GM19035 (cell line): ENCODE measurements at regions not wholly inside any gene's neighbourhood (a gene's known extent, or its start where the extent isn't known, plus 50 kb on each side); places are given as distances from the start of the nearest gene placed in this dataset.
"Not testable (repeated sequence)": the region's sequence is repeated elsewhere in the genome, so short reads cannot be mapped to it uniquely, and the experiment has no call there.

Source experiments
- ATAC-seq: cut with Tn5 transposase; IDR thresholded peaks from one replicate; pipeline ENCODE4 v1.9.1; 2021; ENCODE audit not compliant: unreplicated experiment

DNA sequence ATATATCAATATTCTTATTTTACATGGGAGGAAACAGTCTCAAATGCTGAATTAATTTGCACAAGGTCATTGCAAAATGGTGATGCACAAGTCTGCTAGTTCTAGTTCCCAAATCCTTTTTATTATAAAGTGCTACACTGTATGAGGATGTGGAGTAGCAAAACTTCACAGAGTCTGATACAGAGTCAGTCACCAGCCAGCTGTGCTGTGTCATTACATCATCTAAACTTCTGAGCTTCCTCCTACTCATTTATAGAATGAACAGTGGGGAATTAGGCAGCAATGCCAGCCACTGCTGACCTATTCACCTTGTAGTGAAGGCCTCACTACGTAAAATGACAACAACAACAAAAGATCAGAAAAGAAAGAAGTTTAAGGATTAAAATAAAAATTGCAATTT lies 357.8 kb downstream of the TMEM167A start:
- no peak for ATAC-seq

DNA sequence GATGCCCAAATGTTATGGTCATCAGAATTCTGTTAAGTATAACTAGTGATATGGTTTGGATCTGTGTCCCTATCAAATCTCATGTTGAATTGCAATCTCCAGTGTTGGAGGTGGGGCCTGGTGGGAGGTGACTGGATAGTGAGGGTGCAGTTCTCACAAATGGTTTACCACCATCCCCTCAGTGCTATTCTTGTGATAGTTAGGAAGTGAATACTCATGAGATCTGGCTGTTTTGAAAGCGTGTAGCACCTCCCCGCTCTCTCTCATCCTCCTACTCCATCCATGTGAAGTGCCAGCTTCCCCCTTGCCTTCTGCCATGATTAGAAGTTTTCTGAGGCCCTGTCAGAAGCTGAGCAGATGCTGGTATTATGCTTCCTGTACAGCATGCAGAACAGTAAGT lies 359.5 kb downstream of the TMEM167A start:
- ATAC-seq: no peak

DNA sequence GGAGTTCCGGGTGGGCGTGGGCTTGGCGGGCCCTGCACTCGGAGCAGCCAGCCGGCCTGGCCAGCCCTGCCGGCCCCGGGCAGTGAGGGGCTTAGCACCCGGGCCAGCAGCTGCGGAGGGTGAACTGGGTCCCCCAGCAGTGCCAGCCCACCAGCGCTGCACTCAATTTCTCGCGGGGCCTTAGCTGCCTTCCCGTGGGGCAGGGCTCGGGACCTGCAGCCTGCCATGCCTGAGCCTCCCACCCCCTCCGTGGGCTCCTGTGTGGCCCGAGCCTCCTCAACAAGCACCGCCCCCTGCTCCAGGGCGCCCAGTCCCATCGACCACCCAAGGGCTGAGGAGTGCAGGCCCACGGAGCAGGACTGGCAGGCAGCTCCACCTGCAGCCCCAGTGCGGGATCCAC lies 362.5 kb downstream of the TMEM167A start:
- not testable (repeated sequence) for ATAC-seq

DNA sequence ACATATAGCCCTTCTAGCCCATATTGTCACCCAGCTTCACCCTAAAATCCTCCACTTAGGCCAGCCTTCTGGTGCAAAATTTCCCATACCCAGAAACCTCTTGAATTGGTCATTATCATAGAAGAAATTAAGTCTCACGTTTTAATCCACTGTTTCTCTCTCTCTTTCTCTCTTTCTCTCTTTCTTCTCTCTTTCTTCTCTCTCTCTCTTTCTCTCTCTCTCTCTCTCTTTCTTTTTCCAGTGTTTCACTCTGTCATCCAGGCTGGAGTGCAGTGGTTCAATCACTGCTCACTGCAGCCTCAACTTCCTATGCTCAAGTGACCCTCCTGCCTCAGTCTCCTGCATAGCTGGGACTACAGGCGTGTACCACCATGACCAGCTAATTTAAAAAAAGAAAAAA lies 363.4 kb downstream of the TMEM167A start:
- no peak for ATAC-seq

DNA sequence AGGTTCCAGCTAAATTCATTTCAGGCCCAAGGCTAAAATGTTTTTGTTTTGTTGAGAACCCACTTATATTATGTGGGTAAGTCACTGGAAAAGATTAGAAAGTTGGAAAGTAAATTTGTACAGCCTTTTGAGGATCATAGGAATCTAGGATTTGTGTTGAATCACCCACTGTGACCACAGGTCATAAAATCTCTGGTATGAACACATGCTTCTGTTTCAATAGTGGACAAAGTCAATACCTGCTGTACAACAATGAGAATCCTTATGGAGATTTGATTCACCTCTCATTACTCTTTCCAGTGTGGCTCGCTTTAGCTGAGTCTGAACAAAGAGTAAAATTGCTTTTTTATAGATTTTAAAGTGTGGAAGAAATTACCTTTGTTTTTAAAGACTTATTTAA lies 369.5 kb downstream of the TMEM167A start:
- no peak for ATAC-seq

DNA sequence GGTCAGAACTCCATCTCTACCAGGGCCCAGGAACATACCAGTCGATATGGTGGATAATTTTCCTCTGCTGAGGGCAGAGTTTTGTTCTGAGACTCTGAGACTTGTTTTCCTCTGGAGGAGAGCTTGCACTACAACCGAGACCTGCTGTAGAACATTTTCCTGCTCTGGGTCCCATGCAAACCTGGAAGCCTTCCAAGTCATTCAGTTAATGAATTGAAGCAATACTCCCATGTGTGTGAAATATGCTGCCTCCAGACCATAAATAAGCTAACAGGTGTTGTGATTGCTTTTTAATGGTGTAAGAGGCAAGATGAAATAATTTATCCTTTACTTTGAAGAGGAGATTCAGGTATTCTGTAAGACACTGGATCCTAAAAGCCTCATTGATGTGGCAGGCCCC lies 372.8 kb downstream of the TMEM167A start:
- ATAC-seq: no peak

DNA sequence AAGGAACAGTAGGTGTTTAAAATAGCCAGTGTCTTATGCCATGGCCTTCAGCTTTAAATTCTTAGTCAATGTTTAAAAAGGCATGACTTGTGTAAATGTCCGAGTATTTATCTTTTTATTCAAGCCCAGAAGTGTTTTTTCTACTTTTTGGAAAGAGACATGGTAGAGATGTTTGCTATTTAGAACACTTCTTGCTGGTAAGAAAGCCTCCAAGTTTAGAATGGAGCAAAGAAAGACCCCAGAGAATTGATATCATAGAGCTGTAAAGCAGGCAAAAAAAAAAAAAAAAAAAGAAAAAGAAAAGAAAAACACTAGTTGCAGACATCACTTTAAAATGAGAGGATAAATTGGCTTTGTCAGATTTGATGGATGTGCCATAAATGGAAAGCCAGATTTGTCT lies 375.1 kb downstream of the TMEM167A start:
- no peak for ATAC-seq

DNA sequence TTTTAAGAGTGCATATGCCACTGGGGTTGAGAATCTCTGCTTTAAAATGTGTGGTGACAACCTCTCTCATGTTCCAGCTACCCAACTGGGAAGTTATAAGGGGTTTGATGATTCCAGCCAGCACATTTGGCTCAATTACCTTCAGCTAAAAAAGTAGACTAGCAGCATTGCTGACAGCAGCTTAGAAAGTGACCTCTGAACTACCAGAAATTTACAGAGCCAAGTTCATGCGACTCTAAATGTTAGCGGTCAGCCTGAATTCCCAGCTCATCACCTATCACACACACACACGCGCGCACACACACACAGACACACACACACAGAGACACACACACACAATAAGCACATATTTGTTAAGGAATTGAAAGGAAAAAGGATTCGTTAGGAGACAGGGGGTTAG lies 377.5 kb downstream of the TMEM167A start:
- ATAC-seq: no peak

DNA sequence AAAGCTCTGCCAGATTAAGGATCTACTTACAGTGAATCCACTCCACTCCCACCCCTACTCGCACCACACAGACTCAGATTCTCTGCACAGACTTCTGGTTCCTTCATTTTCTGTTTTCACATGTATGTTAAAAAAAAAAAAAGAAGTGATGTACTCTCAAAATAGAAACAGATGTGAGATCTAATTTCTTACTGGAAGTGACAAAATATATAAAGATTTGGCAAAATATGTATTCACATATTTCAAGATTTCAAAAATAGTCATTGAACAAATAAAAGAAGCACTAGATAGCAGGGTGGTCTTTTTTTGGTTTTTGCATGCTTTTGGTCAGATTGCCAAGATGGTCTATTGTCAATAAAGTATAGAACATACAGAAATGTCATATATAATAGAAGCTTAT lies 379.2 kb downstream of the TMEM167A start:
- ATAC-seq: no peak

DNA sequence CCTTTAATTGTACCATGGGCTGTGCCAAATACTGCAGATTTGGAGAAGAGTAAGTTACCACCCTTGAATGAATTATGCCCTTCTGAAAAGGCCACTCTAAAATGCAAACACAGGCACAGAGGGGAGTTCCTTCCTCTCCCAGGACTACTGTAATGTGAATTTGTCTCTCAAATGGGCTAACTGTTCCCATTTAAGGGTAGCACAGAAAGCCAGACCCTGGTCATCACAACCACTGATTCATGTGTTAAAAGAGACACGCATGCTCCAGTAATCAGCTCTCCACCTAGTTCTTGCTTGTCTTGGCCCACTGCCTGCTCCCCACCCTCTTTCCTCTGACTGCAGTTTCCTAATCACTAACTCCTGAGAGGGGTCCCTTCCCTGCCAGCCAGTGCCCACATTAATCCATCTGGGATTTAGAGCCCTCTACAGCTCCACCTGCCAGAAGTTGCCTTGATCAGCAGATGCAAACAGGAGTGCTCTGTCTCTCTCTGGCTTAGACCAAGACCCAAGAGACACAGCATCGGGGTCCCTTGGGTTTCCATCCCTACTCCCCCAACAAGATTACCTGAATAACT lies 382.4 kb downstream of the TMEM167A start:
- no peak for ATAC-seq

DNA sequence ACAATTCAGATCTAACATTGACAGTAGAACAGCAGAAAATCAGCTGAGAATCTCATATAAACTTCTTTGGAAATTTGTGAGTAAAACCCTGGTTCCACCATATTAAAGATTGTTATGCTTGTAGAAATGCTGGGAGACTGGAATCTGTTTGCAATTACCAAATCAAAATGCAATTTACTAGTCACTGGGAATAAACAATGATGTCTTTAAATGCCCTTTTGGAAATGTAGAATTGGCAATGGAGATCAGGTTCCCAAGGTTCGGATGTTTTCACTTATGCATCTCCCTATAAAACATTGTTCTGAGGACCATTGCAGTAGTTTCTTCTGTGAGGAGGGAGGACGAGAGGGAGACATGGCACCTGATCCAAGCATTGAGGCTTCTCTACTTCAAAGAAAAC lies 384.4 kb downstream of the TMEM167A start:
- ATAC-seq: no peak

DNA sequence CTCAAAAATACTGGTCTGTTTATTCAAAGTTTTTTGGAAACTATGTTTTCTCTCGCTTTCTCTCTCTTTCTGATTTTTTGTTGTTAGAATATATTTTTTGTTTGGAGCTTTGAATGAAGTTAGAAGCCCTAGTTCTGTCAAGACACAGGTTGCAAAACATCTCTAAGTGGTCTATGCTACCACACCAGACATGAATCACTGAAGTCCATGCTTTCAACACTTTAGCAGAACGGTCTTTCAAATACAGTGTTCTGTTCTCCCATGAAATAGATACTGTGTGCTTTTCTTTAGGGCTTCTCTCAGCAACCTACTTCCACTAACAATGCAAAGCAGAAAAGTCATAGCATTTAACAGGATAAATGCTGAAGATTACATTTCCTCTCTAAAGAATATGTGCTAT lies 392.5 kb downstream of the TMEM167A start:
- ATAC-seq: no peak

DNA sequence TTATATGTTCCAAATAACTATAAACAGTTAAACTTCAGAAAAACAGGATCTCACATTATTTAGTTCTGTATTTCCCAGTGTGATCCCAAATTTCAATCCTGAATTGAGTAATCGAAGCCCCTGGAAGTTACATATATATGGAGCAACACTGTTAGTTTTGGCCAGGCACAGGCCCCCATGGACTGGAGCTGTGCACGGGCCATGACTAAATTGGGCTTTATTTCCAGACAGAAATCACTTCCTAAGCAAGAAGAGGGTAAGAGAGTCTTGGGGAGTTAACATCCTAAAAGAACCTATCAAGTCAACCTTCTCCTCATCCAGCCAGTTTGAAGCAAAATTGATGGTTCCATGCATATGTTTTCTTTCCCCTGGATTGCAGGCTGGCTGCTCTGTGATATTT lies 393.0 kb downstream of the TMEM167A start:
- no peak for ATAC-seq

DNA sequence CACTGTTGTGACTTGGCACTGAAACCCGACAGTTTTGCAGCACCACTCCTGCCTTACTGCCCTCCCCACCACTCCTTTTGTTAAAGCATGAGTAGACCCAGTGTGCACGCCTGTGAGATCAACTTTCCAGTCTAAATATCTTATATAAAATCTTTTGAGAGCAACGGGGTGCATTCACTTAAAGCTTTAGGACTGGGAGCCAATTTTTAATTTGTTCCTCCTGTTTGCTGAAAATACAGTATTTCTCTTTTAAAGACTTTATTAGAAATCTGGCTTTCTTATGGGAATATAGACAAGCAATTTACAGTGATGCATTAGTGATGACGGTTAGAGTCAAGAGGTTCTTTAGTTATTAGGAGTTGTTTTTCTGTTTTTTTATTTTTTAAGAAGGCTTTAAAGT lies 397.5 kb downstream of the TMEM167A start:
- ATAC-seq: no peak

DNA sequence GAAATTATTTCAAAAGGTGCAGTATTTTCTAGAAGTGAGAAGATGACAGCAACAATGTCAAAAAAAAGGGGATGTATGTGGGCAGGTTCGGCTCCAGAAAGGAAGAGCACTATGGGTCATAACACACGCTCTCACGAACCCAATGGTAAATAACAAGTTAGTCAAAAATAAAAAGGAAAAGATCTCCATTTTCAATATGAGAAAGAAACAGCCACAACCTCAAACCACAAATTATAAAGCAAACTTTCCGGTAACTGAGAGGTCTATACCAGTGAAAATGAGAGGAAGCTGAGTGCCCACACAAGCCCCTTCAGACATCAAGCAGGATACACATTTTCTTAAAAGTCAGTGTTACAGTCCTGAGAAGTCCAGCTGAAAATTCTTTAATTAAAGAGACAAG lies 398.5 kb upstream of the RPS23 start:
- ATAC-seq: peak; percentile 69

DNA sequence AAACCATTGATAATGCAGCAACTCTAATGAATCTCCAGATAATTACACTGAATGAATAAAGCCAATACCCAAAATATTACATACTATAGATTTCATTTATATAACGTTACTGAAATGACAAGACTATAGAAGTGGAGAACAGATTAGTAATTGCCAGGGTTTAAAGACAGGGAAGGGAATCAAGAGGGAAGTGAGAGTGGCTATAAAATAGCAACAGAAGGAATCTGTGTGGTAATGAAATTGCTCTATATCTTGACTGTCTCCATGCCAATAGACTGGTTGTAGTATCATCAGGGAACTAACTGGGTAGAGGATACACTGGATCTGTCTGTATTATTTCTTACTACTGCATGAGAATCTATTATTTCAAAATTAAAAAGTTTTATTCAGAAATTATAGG lies 396.5 kb upstream of the RPS23 start:
- ATAC-seq: no peak

DNA sequence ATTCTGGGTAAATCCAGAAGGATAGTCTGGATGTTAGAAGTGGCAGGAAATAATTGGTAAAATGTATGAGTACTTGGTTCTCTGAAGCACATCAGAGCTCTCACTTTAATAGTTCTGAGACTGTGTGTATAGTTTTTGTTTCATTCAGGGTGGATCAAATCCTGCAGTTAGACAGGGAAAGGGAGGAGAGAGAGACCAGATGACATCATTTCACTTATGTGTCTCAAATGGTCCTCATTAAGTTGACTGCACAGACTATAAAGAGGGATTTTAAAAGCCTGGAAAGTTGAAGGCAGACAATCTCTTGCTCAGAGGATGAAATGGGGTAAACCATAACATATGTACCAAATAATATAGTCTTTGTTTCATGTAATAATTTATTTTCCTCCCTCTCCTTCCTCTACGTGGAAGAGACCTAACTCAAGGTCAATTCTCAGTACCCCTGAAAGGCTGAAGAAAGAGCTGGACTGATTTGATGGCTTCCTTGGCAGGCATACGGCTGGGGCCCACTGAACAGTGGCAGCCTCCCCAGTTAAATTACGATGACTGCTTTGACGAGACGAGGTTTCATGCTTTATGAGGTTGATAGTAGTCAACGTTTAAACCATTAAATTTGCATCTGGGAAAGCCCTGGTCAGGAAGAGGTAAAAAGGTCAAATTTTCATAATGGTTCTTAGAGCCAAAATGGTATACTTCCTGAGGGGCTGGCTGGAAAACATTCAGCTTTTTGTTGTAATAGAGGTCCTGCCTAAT lies 395.1 kb upstream of the RPS23 start:
- no peak for ATAC-seq

DNA sequence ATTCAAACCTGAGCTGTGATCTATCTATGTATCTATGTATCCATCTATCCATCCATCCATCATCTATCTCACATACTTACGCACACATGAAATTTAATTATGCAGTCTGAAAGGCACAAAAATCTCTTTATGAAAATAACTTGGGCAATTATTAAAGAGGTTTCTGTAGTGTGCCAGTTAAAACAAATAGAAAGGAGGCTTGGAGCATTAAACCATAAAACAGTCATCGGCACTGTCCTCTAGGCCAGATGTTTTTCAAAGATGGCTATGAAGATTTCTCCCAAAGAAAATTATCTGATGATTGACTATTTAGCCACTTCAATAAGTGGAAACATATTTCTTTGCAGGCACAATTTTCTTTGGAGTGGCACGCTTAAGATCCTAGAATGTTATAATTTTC lies 392.5 kb upstream of the RPS23 start:
- no peak for ATAC-seq

DNA sequence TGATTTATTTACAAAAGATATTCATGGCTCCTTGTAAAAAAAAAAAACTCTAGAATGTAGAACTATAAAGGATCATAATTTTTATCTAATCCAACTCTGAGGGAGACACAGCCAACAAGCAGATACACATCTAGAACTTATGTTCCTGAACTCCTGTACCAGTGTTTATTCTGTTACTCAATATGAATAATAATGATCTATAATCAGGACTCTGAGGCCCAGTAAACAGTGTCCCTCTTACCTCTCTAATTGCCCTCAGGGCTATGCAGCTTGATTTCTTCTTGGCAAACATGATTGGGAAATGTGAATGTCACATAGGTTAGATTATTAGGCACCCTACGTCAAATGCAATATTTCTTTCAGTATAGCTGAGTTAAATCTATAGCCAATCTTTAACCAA lies 391.6 kb upstream of the RPS23 start:
- no peak for ATAC-seq

DNA sequence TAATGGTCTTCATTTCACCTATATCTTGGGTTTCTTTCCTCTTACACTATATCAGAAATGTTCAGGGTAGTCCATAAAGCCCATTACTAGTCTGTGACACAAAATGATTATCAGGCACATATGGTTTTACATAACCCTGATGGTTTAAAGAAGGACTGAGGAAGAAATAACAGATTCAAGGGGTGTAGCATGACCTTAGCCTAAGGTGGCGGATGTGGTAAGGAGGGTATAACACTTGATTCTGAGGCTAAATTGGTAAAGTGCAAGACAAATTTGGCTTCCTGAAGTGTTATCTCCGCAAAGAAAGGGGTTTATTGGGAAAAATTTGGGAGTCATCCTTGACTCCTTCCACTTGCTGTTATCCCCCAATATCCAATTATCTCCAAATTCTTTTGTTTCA lies 388.2 kb upstream of the RPS23 start:
- no peak for ATAC-seq

DNA sequence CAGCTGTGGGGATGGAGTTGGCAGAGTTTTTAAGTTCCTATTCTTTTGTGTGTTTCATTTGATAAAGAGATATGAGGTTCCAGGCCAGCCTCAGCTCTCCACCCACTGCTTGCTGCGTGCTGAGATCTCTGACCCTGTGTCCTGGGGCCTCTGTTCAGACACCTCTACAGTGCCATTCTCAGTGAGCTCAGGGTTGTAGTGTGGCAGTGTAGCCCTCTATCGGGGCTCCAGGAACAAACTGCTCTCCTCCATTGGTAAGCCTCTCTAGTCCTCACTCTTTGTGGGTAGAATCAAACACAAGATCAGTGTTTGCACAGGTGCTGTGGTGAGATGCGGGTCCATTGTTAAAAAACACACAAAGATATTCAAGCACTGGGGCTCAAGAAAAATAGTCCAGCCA lies 386.6 kb upstream of the RPS23 start:
- no peak for ATAC-seq

DNA sequence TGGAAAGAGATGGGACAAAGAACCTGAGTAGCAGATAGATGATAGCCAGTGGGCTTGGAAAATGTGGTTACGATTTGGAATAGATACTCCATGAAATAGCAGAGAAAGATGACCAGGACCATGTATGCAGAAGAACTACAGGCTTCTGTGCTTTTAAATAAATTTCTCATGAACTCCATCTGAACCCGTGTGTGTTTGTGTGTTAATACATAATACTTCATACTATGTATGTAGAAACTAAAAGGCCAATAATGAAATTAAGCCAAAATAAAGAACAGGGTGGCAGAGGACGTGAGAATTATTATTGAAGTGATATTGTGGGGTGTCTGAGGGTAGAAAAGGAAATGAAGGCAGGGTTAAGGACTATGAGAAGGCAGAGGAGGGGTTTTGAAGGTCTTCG lies 385.1 kb upstream of the RPS23 start:
- no peak for ATAC-seq

DNA sequence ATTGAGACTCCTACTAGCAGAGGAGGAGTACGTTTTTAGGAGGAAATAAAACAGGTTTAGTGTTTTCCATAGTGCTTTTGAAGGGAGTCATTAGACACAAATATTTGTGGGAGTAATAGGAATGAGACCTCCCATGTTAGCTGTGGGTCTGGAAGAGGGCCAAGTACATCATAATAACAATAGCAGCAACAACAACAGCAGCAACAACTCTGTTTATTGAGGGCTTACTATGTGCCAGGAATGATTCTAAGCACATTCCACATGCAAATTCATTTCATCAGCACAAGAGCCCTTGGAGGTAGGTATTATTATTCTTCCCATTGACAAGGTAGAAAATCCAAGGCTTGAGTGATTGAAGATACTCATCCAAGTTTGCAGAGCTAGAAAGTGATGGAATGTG lies 384.2 kb upstream of the RPS23 start:
- ATAC-seq: no peak
